Hepatocyte (in vitro differentiated cells): ENCODE measurements at regions not wholly inside any gene's neighbourhood (a gene's known extent, or its start where the extent isn't known, plus 50 kb on each side); places are given as distances from the start of the nearest gene placed in this dataset.

Experiments used
- DNase-seq: peaks from one replicate; pipeline ENCODE4 v3.0.0-alpha.2; 2016; ENCODE audit warnings: low spot score
- H2AFZ ChIP-seq: fragments of 200-600 bp; sonication (generic); 2 replicates; pipeline ENCODE4 v1.6.0; 2016; ENCODE audit warnings: antibody characterized with exemption, mild to moderate bottlenecking
- H3K27ac ChIP-seq: fragments of 200-600 bp; sonication (generic); 2 replicates; pipeline ENCODE4 v1.5.1; 2016; ENCODE audit warnings: mild to moderate bottlenecking
- H3K27me3 ChIP-seq: fragments of 200-600 bp; sonication (generic); 2 replicates; pipeline ENCODE4 v1.6.1; 2016
- H3K36me3 ChIP-seq: fragments of 200-600 bp; sonication (generic); replicated peaks from 2 replicates; pipeline ENCODE4 v1.5.1; 2016; ENCODE audit warnings: low read depth; ENCODE audit not compliant: insufficient read depth
- H3K4me1 ChIP-seq: fragments of 200-600 bp; sonication (generic); 2 replicates; pipeline ENCODE4 v1.5.1; 2016; ENCODE audit warnings: mild to moderate bottlenecking, moderate library complexity; ENCODE audit not compliant: insufficient read depth
- H3K4me2 ChIP-seq: fragments of 200-600 bp; sonication (generic); 2 replicates; pipeline ENCODE4 v1.6.0; 2016
- H3K4me3 ChIP-seq: fragments of 200-600 bp; sonication (generic); 2 replicates; pipeline ENCODE4 v1.5.1; 2016; ENCODE audit warnings: mild to moderate bottlenecking
- H3K79me2 ChIP-seq: fragments of 200-600 bp; sonication (generic); 2 replicates; pipeline ENCODE4 v1.6.0; 2017; ENCODE audit warnings: mild to moderate bottlenecking
- H3K9me2 ChIP-seq: fragments of 200-600 bp; sonication (generic); replicated peaks from 2 replicates; pipeline ENCODE4 v1.6.0; 2017; ENCODE audit warnings: mild to moderate bottlenecking; ENCODE audit not compliant: insufficient read depth
- H3K9me3 ChIP-seq: fragments of 200-600 bp; sonication (generic); 2 replicates; pipeline ENCODE4 v1.5.1; 2016; ENCODE audit warnings: low read depth, mild to moderate bottlenecking
- H4K20me1 ChIP-seq: fragments of 200-600 bp; sonication (generic); 2 replicates; pipeline ENCODE4 v1.6.0; 2016; ENCODE audit warnings: mild to moderate bottlenecking; ENCODE audit not compliant: insufficient read depth, poor library complexity, severe bottlenecking
- EZH2 ChIP-seq: fragments of 200-600 bp; sonication (generic); IDR thresholded peaks from 2 replicates; pipeline ENCODE4 v1.6.1; 2016; ENCODE audit warnings: antibody characterized with exemption, mild to moderate bottlenecking, borderline replicate concordance
- EZH2phosphoT487 ChIP-seq: fragments of 200-600 bp; sonication (generic); IDR thresholded peaks from one replicate; pipeline ENCODE4 v1.6.1; 2018; ENCODE audit warnings: antibody characterized with exemption, mild to moderate bottlenecking, low read depth, moderate library complexity; ENCODE audit not compliant: unreplicated experiment, severe bottlenecking
- WGBS: methylation state at CpG from one replicate; pipeline ENCODE4 v1.1.6; 2016; ENCODE audit warnings: low lambda C conversion rate; ENCODE audit errors: missing lambda C conversion rate; 5-methylcytosine and 5-hydroxymethylcytosine counted together
- TF ChIP-seq, protein P1 (sequence below): fragments of 200-600 bp; sonication (generic); IDR thresholded peaks from 2 replicates; pipeline ENCODE4 v1.5.1; 2016; ENCODE audit warnings: antibody characterized with exemption, mild to moderate bottlenecking; ENCODE audit not compliant: poor library complexity

GRCh38 chr18:77815666-77816338 is 566.2 kb downstream of the GALR1 start:
- H3K36me3 ChIP-seq, result no peaks in the 10 kb centered on the region
- H3K79me2 ChIP-seq, result no peaks in the 10 kb centered on the region
- 77% methylated on average over 3 of the region's 3 CpGs for WGBS
- no peak for DNase-seq
- H3K4me2 ChIP-seq, result no peak overlapping the region
- H3K27ac ChIP-seq, result no peak overlapping the region
- H3K4me3 ChIP-seq, result no peak overlapping the region
- no peaks in the 10 kb centered on the region for H4K20me1 ChIP-seq
- H3K4me1 ChIP-seq, result no peaks in the 10 kb centered on the region
- no peaks in the 10 kb centered on the region for H3K9me3 ChIP-seq
- H3K27me3 ChIP-seq, result no peaks in the 10 kb centered on the region
- TF ChIP-seq EZH2 (no peak), EZH2phosphoT487 (no peak)
- TF ChIP-seq, protein P1, sequence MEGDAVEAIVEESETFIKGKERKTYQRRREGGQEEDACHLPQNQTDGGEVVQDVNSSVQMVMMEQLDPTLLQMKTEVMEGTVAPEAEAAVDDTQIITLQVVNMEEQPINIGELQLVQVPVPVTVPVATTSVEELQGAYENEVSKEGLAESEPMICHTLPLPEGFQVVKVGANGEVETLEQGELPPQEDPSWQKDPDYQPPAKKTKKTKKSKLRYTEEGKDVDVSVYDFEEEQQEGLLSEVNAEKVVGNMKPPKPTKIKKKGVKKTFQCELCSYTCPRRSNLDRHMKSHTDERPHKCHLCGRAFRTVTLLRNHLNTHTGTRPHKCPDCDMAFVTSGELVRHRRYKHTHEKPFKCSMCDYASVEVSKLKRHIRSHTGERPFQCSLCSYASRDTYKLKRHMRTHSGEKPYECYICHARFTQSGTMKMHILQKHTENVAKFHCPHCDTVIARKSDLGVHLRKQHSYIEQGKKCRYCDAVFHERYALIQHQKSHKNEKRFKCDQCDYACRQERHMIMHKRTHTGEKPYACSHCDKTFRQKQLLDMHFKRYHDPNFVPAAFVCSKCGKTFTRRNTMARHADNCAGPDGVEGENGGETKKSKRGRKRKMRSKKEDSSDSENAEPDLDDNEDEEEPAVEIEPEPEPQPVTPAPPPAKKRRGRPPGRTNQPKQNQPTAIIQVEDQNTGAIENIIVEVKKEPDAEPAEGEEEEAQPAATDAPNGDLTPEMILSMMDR, result no peak
- H3K9me2 ChIP-seq, result no peaks in the 10 kb centered on the region
- no peak overlapping the region for H2AFZ ChIP-seq

GRCh38 chr18:77818328-77818727 is 568.7 kb downstream of the GALR1 start:
- H3K79me2 ChIP-seq, result no peaks in the 10 kb centered on the region
- no peaks in the 10 kb centered on the region for H3K36me3 ChIP-seq
- WGBS, result 80% methylated on average over 1 of the region's 1 CpG
- H2AFZ ChIP-seq, result no peak overlapping the region
- TF ChIP-seq, protein P1, result no peak
- TF ChIP-seq EZH2phosphoT487 (no peak), EZH2 (no peak)
- H4K20me1 ChIP-seq, result no peaks in the 10 kb centered on the region
- no peak overlapping the region for H3K4me3 ChIP-seq
- H3K4me1 ChIP-seq, result no peaks in the 10 kb centered on the region
- H3K27ac ChIP-seq, result no peak overlapping the region
- H3K27me3 ChIP-seq, result no peaks in the 10 kb centered on the region
- H3K9me2 ChIP-seq, result no peaks in the 10 kb centered on the region
- no peak for DNase-seq
- no peaks in the 10 kb centered on the region for H3K9me3 ChIP-seq
- no peak overlapping the region for H3K4me2 ChIP-seq

GRCh38 chr18:77820472-77820871 is 570.8 kb downstream of the GALR1 start:
- Histone ChIP-seq H3K9me2 (no peaks in the 10 kb centered on the region), H3K4me1 (no peaks in the 10 kb centered on the region), H3K9me3 (no peaks in the 10 kb centered on the region), H3K36me3 (no peaks in the 10 kb centered on the region), H3K4me2 (no peak overlapping the region), H3K4me3 (no peak overlapping the region), H3K27ac (no peak overlapping the region), H2AFZ (no peak overlapping the region), H4K20me1 (no peaks in the 10 kb centered on the region), H3K79me2 (no peaks in the 10 kb centered on the region), H3K27me3 (no peaks in the 10 kb centered on the region)
- 87% methylated on average over 13 of the region's 14 CpGs for WGBS
- DNase-seq, result no peak
- no peak for TF ChIP-seq EZH2

DNA sequence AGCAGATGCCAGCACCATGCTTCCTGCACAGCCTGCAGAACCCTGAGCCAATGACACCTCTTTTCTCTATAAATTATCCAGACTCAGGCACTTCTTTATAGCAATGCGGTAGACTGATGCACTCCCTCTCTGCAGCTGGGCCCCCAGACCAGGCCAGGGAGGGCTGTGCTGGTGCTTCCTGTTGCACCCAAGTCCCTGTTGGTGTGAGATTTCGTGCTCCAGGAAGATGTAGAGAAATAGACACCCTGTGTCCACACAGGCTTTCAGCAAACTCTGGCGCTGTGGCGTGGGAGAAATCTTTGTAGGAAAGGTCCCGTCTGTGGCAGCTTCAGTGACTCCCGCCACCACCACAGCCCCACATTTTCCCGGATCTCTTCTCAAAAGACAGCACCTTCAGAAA is 572.2 kb downstream of the GALR1 start:
- Histone ChIP-seq H3K4me1 (no peaks in the 10 kb centered on the region), H3K27ac (no peak overlapping the region), H2AFZ (no peak overlapping the region), H3K9me3 (no peaks in the 10 kb centered on the region), H4K20me1 (no peaks in the 10 kb centered on the region), H3K9me2 (no peaks in the 10 kb centered on the region), H3K4me3 (no peak overlapping the region), H3K36me3 (no peaks in the 10 kb centered on the region), H3K79me2 (no peaks in the 10 kb centered on the region), H3K4me2 (no peak overlapping the region), H3K27me3 (no peaks in the 10 kb centered on the region)
- TF ChIP-seq, protein P1, result no peak
- DNase-seq, result no peak
- WGBS, result 94% methylated on average over 7 of the region's 7 CpGs
